Prostate gland (tissue), 2 donors: ENCODE measurements at regions not wholly inside any gene's neighbourhood (a gene's known extent, or its start where the extent isn't known, plus 50 kb on each side); places are given as distances from the start of the nearest gene placed in this dataset.
"Not testable (repeated sequence)": the region's sequence is repeated elsewhere in the genome, so short reads cannot be mapped to it uniquely, and the experiment has no call there.

Source experiments
- DNase-seq: peaks from one replicate; pipeline ENCODE4 v3.0.0-alpha.2; 2019; ENCODE audit warnings: low spot score
- H3K27ac ChIP-seq, 2 donors: fragments of 200-600 bp; sonication (generic); 2 replicates each; pipeline ENCODE4 v1.5.1; 2017 to 2019
- H3K27me3 ChIP-seq: fragments of 200-600 bp; sonication (generic); replicated peaks from 2 replicates; pipeline ENCODE4 v1.5.1; 2019; ENCODE audit not compliant: insufficient read depth
- H3K36me3 ChIP-seq, 2 donors: fragments of 200-600 bp; sonication (generic); 1 replicate in 1 of 2; 2 replicates in 1 of 2; pipeline versions ENCODE4 v1.5.1 to v1.8.1; 2017 to 2019
- H3K4me1 ChIP-seq: fragments of 200-600 bp; sonication (generic); replicated peaks from 2 replicates; pipeline ENCODE4 v1.5.1; 2019
- H3K4me3 ChIP-seq, 2 donors: fragments of 200-600 bp; sonication (generic); 2 replicates each; pipeline ENCODE4 v1.5.1; 2017 to 2019
- H3K9me3 ChIP-seq: fragments of 200-600 bp; sonication (generic); 2 replicates; pipeline ENCODE4 v1.5.1; 2017
- POLR2A ChIP-seq: fragments of 450-650 bp; IDR thresholded peaks from one replicate; pipeline ENCODE4 v1.6.1; 2016; ENCODE audit warnings: antibody characterized with exemption, mild to moderate bottlenecking
- POLR2AphosphoS5 ChIP-seq: sonication (generic); formaldehyde crosslinking; IDR thresholded peaks from one replicate; pipeline ENCODE4 v1.6.1; 2017; ENCODE audit warnings: antibody characterized with exemption
- WGBS: methylation state at CpG from one replicate; pipeline ENCODE4 v1.1.5; 2018; 5-methylcytosine and 5-hydroxymethylcytosine counted together
- intact Hi-C: fragments of 100-400 bp; cut with DNase I; formaldehyde crosslinking; loops from one replicate; pipeline ENCODE4 v1.14.2; 2022
- TF ChIP-seq, protein P1 (sequence below), 4 experiments: fragments of 200-600 bp in 2 of 4; fragments of 450-650 bp in 2 of 4; sonication (generic) in 2 of 4; IDR thresholded peaks; 1 replicate in 3 of 4; 2 replicates in 1 of 4; pipeline ENCODE4 v1.5.1; 2016 to 2019; ENCODE audit warnings: antibody characterized with exemption in 4 of 4, mild to moderate bottlenecking in 2 of 4, moderate library complexity in 2 of 4

DNA sequence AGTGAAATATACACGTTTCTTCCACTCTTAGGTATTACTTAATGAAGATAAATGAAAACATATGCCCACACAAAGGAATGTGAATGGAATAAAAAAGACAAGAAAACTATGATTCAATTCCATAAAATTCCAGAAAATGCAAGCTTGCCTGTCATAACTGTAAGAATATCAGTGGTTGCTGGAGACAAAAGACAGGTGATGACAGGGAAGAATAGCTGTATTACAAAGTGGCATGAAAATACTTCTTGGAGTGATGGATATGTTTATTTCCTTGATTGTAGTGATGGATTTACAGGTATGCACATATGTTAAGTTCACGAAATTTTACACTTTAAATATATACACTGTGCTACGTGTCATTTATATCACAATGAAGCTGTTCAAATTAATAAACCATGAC lies 553.3 kb downstream of the HTR1A start:
- H3K36me3 ChIP-seq: no peaks in the 10 kb centered on the region
- no peak overlapping the region for H3K4me3 ChIP-seq
- no peaks in the 10 kb centered on the region for H3K27me3 ChIP-seq
- H3K9me3 ChIP-seq: no peaks in the 10 kb centered on the region
- intact Hi-C loops: no loop called here
- TF ChIP-seq, protein P1, sequence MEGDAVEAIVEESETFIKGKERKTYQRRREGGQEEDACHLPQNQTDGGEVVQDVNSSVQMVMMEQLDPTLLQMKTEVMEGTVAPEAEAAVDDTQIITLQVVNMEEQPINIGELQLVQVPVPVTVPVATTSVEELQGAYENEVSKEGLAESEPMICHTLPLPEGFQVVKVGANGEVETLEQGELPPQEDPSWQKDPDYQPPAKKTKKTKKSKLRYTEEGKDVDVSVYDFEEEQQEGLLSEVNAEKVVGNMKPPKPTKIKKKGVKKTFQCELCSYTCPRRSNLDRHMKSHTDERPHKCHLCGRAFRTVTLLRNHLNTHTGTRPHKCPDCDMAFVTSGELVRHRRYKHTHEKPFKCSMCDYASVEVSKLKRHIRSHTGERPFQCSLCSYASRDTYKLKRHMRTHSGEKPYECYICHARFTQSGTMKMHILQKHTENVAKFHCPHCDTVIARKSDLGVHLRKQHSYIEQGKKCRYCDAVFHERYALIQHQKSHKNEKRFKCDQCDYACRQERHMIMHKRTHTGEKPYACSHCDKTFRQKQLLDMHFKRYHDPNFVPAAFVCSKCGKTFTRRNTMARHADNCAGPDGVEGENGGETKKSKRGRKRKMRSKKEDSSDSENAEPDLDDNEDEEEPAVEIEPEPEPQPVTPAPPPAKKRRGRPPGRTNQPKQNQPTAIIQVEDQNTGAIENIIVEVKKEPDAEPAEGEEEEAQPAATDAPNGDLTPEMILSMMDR (IDR thresholded peaks at IDR 0.05): no peak
- TF ChIP-seq POLR2A (no peak), POLR2AphosphoS5 (no peak)
- no peaks in the 10 kb centered on the region for H3K4me1 ChIP-seq
- WGBS: 62% methylated on average over 3 of the region's 3 CpGs
- DNase-seq: no peak
- no peak overlapping the region for H3K27ac ChIP-seq

DNA sequence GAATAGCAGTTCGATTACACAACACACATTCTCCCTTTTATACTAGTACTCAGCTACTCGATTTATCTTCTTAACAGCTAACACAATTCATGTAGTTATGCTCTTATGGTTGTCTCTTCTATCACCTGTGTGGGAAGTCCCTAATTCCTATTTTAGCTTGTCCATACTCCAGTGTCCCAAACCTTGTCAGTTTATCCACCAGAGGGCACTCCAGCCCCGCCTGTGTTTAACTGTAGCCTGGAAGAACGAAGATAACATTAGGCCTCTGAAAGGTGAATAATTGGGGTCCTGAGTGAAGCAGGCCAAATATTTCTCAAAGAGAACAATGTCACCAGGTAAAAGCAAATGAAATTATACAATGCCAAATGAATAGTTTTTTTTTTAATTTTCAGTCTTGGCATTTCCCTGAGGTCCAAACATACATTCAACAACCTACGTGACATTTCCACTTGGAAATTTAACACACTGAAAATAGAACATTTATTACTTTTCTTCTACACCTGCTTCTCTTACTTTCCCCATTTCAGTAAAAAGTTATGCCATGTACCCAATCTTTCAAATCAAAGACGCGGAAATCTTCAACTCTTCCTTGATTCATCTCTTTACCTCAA lies 560.7 kb downstream of the HTR1A start:
- TF ChIP-seq, protein P1 (IDR thresholded peaks at IDR 0.05): peak in 3 of 4 experiments; percentile 22 to 51 (median 47)
- TF ChIP-seq POLR2AphosphoS5 (no peak), POLR2A (no peak)
- 39% methylated on average over 7 of the region's 7 CpGs for WGBS
- no peak overlapping the region for H3K27ac ChIP-seq
- H3K4me1 ChIP-seq: no peaks in the 10 kb centered on the region
- intact Hi-C loops: loop anchor here (5.0 kb wide), 1 partner anchor 561 kb away; the partner anchor contains the start of gene HTR1A
- H3K27me3 ChIP-seq: no peaks in the 10 kb centered on the region
- H3K9me3 ChIP-seq: no peaks in the 10 kb centered on the region
- peak; percentile 23 for DNase-seq
- H3K4me3 ChIP-seq: no peak overlapping the region
- H3K36me3 ChIP-seq: no peaks in the 10 kb centered on the region

DNA sequence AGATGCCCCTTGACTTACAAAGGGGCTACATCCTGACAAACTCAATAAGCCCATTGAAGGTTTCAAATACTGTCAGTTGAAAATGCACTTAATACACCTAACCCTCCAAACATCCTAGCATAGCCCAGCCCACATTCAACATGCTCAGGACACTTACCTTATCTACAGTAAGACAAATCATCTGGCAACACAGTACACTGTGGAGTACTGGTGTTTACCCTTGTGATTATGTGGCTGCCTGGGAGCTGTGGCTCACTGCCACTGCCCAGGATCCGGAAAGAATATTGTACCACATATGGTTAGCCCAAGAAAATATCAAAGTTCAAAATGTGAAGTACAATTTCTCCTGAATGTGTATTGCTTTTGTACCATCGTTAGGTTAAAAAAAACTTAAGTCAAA lies 562.2 kb downstream of the HTR1A start:
- 46% methylated on average over 2 of the region's 2 CpGs for WGBS
- no peak overlapping the region for H3K27ac ChIP-seq
- peak; percentile 20 for TF ChIP-seq POLR2AphosphoS5
- TF ChIP-seq, protein P1 (IDR thresholded peaks at IDR 0.05): no peak
- no peaks in the 10 kb centered on the region for H3K4me1 ChIP-seq
- no peaks in the 10 kb centered on the region for H3K27me3 ChIP-seq
- intact Hi-C loops: loop anchor here (5.0 kb wide), 1 partner anchor 562 kb away; the partner anchor contains the start of gene HTR1A
- no peaks in the 10 kb centered on the region for H3K9me3 ChIP-seq
- no peak overlapping the region for H3K4me3 ChIP-seq
- no peaks in the 10 kb centered on the region for H3K36me3 ChIP-seq
- DNase-seq: no peak

DNA sequence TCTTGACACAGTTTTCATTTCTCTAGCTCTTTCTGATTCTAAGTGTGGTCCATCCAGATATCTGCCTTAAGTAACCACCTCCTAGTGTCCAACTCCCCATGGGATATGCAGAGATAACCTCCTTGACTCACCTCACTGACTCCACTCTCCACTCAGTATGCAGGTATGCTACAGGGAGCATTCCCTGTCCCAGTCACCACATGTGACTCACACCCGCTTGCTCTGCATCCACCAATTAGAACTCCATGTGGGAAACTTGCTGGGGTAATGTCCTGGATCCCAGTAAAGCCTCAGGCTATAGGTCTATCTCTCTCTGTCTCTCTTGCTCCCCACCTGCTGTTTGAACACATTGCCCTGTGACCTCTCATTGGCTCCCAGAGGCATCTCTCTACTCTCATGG lies 563.9 kb downstream of the HTR1A start:
- TF ChIP-seq POLR2A: no peak
- TF ChIP-seq POLR2AphosphoS5: no peak
- TF ChIP-seq, protein P1 (IDR thresholded peaks at IDR 0.05): no peak
- H3K36me3 ChIP-seq: no peaks in the 10 kb centered on the region
- H3K9me3 ChIP-seq: no peaks in the 10 kb centered on the region
- no peaks in the 10 kb centered on the region for H3K27me3 ChIP-seq
- no peak overlapping the region for H3K4me3 ChIP-seq
- WGBS: 76% methylated on average over 1 of the region's 1 CpG
- H3K27ac ChIP-seq: no peak overlapping the region
- intact Hi-C loops: no loop called here
- DNase-seq: no peak
- H3K4me1 ChIP-seq: no peaks in the 10 kb centered on the region

DNA sequence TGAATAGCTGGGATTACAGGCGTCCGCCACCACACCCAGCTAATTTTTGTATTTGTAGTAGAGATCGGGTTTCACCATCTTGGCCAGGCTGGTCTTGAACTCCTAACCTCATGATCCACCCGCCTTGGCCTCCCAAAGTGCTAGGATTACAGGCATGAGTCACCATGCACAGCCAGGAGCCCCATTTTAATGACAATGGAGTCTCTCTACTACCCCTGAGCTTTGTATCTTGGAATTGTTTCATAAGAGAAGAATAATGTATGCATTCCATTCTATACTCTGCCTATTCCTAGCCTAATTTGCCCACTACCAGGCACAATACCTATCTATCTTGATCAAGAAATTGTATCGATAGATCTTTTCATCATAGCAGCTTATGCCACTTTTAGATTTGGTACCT lies 574.1 kb downstream of the HTR1A start:
- H3K27me3 ChIP-seq, H3K27ac ChIP-seq, H3K36me3 ChIP-seq, H3K9me3 ChIP-seq, H3K4me1 ChIP-seq, H3K4me3 ChIP-seq, DNase-seq, intact Hi-C loops: not testable (repeated sequence)
- 86% methylated on average over 5 of the region's 5 CpGs for WGBS
